Right ventricle myocardium inferior (tissue), 1 donor: ENCODE measurements at regions not wholly inside any gene's neighbourhood (a gene's known extent, or its start where the extent isn't known, plus 50 kb on each side); places are given as distances from the start of the nearest gene placed in this dataset.

Source experiments
- ATAC-seq: fragments of 200-7000 bp; cut with Tn5 transposase; one replicate; pipeline ENCODE4 v1.9.1; 2020; ENCODE audit warnings: mild to moderate bottlenecking, moderate library complexity
- DNase-seq: peaks from one replicate; pipeline ENCODE4 v3.0.0; 2021; ENCODE audit errors: missing footprints
- intact Hi-C: fragments of 100-400 bp; cut with DNase I; formaldehyde crosslinking; loops from one replicate; pipeline ENCODE4 v1.11.0; 2022
- donor health status: DM: no; HTN: yes; CAD: no; lungs with severe emphysema.

DNA sequence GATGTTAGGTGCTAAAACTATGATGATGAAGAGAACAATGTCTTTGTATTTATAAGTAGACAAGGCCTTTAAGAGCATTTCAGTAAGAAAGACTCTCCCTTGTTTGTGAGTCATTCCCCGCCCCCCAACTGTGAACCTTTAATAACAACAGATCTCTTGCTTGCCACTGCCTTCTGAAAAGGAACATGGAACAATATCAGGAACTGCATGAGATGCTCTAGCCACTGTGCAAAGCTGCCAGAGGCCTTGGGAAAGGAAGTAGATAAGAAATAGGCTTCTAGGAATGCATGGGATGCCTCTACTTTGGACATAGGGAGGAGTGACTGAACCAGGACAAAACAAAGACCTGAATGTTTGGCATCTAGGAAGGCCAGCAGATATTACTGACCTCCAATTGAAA is 296.1 kb upstream of the MPDZ start:
- DNase-seq (no peak), ATAC-seq (peak; percentile 42)
- intact Hi-C loops: loop anchor here (5.0 kb wide), 1 partner anchor 53 kb away; no protein-coding TSS in a partner anchor

DNA sequence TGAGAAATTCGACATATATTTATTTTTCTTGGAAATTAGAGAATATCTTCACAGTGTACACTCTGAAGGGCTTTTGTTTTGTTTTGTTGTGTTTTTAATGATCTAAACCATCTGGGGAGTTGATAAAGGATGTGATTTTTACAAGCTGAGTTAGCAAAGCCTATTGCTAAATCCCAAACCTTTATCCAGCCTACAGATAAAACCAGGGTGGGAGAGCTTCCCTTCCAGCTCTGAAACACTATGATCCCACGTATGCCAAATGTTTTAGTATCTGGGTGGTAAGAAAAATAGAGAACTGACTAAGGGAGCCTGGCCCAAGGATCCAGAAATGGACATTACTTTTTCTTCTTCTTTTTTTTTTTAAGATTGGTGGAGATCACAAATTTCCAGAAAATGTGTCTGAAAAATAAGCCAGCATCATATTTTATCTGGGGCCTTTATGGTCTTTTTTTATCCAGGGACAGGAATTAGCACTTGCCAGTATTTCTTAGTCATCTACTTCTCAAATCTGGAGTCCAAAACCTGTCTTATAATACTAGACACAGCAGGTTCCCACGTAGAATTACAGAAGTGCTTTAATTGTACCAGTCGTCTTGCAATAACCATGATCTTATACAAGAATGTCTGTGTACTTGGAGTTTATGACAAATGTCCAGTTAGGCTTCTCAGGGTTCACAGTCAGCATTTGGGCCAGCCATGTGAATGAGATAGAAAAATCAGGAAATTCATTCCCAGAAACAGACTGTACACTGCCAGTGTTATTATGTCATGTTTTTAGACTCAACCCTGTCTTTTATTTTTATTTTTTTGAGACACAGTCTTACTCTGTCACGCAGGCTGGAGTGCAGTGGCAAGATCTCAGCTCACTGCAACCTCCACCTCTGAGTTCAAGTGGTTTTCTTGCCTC is 290.8 kb upstream of the MPDZ start:
- peak; percentile 63 for DNase-seq
- ATAC-seq: peak; percentile 84
- intact Hi-C loops: no loop called here

GRCh38 chr9:13569602-13570067 is 290.1 kb upstream of the MPDZ start:
- ATAC-seq (no peak), DNase-seq (no peak)
- intact Hi-C loops: loop anchor here (5.0 kb wide), 2 partner anchors 38 to 122 kb away; no protein-coding TSS in a partner anchor

DNA sequence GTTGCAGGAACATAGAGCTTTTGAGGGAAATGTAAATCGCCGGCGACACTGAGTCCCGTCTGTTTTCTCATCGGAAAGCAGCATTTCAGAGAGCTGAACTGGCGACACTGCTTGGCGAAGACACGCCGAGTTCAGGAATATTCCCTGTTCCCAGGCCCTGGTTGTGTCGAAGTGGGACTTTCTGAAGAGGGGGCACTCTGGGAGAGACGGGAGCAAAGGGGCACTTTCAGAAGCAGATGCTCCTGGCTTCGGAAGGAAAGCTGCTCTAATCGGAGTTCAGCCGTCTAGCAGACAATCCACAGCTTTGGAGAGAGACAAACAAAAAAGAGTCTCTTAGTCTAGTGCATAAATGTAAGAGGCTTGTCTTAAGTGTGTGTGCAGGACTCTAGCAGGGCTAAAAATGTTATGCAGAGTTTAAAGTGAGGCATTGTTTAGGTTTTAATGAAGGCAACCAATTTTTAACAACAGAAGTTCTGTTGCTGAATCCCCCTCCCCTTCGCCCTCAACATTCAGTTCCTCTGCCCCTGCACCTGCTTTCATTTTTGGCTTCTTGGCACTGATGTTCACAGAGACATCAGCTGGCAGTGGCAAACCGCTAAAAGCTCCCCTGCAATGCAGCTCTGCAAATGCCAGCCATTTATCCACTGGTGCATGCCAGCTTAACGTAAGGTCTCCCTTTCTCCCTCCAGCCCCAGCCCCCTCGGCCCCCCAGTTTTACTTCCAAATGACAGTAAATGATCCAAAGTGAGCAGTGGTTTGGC is 289.5 kb upstream of the MPDZ start:
- intact Hi-C loops: loop anchor here (5.0 kb wide), 2 partner anchors 38 to 122 kb away; no protein-coding TSS in a partner anchor
- no peak for ATAC-seq
- no peak for DNase-seq

DNA sequence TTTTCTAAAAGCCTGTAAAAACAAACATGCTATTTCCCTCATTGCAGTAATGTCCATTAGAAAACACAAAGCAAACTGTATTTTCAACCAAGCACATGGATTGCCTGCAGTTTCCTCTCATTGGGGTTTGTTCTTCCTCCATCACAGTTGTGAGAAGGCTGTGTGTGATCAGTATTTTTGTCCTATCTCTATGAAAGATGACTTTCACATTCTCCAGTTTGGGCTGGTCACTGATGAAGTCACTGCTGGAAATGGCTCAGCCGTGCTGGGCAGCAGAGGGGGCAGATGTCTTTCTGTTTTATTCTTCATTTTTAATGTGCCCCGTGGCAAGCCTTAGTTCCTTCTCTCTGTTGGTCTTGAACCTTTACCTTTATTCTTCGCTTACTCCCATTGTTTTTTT is 288.9 kb upstream of the MPDZ start:
- ATAC-seq (peak; percentile 59), DNase-seq (no peak)
- intact Hi-C loops: loop anchor here (5.0 kb wide), 2 partner anchors 39 to 121 kb away; no protein-coding TSS in a partner anchor

DNA sequence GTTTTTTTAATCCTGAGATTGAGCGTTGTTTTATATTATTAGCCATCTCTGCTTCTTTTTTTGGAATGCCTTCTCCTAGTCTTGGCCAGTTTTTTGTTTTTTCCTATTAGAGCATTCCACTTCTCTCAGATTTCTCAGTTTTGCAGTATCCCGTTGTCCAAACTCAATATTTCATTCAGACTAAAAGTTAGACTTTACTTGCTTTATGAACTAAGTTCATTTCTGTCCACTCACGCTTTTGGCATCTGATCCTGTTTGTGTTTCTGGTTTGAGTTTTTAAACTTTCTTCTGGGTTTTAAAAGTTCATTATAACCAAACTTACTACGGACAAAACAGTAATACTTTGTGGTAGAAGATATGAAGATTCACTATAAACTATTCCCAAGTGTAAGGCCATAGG is 288.3 kb upstream of the MPDZ start:
- intact Hi-C loops: loop anchor here (5.0 kb wide), 2 partner anchors 39 to 121 kb away; no protein-coding TSS in a partner anchor
- ATAC-seq: no peak
- no peak for DNase-seq

- ATAC-seq: peak; percentile 77
- intact Hi-C loops: loop anchor here (2.0 to 5.0 kb wide), 3 partner anchors 95 to 465 kb away; no protein-coding TSS in a partner anchor
- no peak for DNase-seq
Measured at GRCh38 chr9:13557746-13558145, 278.3 kb upstream of the MPDZ start.

DNA sequence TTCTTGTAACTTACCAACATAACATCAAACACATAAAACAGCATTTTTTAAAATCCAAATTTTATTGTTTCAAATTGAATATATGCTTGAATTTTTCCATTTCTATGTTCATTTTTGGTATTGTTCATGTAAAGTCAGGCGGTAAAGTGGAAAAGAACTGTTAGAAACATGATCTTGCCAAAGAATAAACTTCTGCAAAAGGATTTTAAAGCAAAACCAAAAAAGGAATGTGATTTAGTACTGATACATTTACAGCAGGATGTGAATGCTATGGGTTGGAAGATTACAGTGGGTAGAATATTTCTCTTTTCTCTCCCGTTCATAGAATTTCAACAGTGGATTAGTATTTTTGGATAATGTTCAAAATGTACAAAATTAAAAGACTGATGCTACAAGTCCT is 277.2 kb upstream of the MPDZ start:
- DNase-seq (no peak), ATAC-seq (no peak)
- intact Hi-C loops: loop anchor here (2.0 to 5.0 kb wide), 3 partner anchors 96 to 466 kb away; no protein-coding TSS in a partner anchor

DNA sequence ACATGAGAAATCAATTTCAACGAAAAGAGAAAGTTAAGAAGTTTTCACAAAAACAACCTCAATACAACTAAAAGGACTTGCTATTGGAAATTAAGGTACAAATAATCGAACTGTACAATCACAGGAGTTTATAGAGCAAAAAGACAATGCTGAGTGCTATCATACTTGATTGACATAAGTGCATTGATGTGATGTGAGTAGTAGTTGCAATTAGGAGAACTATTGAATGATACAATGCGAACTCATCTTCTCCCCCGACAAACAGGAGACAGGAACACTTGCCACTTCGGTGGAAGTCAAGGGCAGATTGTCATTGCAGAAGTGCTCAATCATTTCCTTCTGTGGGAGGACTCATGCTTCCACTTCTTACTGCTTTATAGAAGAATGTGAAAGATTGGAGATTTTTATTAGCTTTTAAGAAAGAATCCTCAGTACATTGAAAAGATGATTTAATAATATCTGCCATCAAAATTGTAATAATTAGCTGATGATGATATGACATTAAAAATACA is 276.6 kb upstream of the MPDZ start:
- intact Hi-C loops: loop anchor here (2.0 to 5.0 kb wide), 3 partner anchors 97 to 466 kb away; no protein-coding TSS in a partner anchor
- ATAC-seq (no peak), DNase-seq (no peak)

GRCh38 chr9:13555516-13555915 is 276.0 kb upstream of the MPDZ start:
- ATAC-seq (no peak), DNase-seq (no peak)
- intact Hi-C loops: loop anchor here (5.0 kb wide), 2 partner anchors 287 to 467 kb away; no protein-coding TSS in a partner anchor

DNA sequence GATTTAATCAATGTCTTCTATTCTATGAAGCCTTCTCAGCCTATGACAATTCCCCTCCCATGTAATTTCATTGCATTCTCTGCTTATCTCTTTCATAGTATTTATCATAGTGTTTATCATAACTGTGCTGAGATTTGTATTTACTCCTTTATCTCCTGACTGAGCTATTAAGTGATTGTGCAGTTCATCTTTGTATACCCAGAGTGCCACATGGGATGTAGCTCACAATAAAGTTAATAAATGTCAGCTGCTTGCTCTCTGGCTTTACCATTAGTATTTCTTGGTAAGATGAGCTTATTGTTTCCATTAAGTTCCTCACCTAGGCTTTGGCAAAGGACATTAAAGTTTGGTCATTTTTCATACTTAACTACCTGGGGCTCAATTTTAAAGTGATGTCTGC is 275.1 kb upstream of the MPDZ start:
- DNase-seq: no peak
- ATAC-seq: no peak
- intact Hi-C loops: loop anchor here (5.0 kb wide), 4 partner anchors 67 to 468 kb away; no protein-coding TSS in a partner anchor

DNA sequence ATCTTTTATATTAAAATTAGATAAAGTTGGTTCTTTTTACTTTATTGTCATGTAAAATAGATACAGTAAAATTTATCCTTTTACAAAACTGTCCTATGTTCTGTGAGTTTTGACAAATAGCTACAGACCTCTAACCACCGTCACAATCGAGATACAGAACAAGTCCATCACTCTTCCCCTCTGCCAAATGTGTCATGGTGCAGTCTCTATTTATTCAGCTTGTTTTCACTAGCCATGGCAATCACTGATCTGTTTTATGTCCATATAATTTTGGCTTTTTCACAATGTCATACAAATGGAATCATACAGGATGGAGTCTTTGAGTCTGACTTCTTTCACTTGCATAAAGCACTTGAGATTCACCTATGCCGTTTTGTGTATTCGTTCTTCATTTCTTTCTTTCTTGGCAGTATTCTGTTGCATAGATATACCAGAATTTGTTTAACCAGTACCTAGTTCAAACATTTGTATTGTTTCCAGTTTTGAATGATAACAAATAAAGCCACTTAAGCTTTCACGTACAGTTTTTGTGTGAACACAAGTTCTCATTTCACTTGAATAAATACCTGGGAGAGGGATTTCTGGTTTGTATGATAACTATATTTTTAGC is 273.2 kb upstream of the MPDZ start:
- ATAC-seq (no peak), DNase-seq (no peak)
- intact Hi-C loops: loop anchor here (5.0 kb wide), 2 partner anchors 65 to 135 kb away; no protein-coding TSS in a partner anchor

DNA sequence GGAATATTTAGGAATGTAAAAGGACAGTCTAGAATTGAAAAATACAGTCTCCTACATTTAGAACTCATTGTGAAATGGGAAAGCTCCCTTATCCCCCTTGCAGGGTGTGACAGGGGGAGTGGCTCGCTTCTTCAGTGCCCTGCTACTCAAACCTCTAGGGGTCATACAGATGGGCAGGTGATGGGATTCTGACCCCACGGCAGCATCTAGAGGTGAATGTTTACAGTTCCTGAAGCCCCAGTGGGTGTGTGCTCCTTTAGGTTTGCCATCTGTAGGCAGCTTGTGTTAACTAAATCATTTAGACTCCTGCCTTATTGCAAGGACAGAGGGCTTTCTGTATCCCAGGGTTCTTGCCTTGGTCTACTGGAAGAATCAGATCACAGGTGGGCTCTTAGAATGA is 271.0 kb upstream of the MPDZ start:
- intact Hi-C loops: loop anchor here (5.0 kb wide), 2 partner anchors 63 to 137 kb away; no protein-coding TSS in a partner anchor
- no peak for ATAC-seq

GRCh38 chr9:13548535-13548934 is 269.0 kb upstream of the MPDZ start:
- ATAC-seq (no peak), DNase-seq (no peak)
- intact Hi-C loops: no loop called here

More for the DNA sequence above, 271.0 kb upstream of the MPDZ start:
- DNase-seq: no peak

GRCh38 chr9:13535141-13535540 is 255.6 kb upstream of the MPDZ start:
- ATAC-seq (no peak), DNase-seq (peak; percentile 63)
- intact Hi-C loops: no loop called here

GRCh38 chr9:13534006-13534405 is 254.5 kb upstream of the MPDZ start:
- intact Hi-C loops: no loop called here
- ATAC-seq (no peak), DNase-seq (no peak)

DNA sequence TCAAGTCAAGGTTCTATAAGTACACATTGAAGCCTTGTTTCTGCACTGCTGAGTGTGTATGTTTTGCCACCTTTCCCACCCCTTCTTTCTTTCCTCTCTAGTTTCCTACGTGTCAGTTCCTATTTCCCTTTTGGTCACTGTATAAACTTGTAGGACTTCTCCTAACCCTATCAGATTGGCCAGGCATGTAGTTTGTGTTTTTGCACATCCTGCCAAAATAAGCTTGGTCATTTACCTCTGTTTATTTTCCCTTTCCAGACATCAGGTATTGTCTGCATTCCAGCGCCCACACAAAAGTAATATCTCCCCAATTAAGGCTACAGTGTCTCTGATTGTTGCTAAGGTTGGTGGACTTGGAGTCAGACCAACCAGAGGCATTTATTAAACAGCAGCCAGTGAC is 252.9 kb upstream of the MPDZ start:
- intact Hi-C loops: no loop called here

DNA sequence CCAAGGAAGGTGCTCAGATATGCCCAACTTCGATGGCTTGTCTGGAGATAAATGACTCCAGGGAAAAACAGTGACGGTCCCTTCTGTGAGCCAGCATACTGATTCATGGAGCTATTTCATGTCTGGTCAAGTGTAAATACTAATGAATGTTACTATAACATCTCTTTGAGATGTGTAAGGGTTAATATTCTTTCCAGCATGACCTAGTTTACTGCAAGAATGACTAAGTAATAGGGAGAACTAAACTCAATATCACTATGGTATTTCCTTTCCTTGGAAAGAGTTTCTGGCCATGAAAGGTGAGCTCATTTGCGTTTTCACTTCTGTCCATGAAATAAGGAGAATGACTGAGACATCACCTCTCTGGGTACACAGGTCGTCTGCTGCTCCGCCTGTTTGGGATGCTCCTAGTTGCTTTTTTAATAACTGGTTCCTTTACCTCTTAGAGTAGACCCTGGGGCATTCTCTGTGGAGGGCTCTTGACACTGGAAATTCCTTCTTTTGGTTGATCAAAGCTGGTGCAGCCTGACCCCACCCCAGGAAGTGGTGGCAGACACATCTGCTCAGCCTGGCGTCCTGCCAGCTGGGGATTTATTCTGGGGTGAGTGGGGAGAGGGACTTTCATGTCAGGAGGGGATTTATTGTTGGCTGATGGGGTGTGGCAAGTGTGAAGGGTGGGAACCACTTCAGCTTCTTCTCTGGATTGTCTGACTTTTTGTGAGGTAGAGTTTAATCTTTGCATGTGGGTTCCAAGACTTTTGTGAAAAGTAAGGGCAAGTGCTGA is 250.0 kb upstream of the MPDZ start:
- intact Hi-C loops: no loop called here
- no peak for DNase-seq
- no peak for ATAC-seq

More for the DNA sequence above, 252.9 kb upstream of the MPDZ start:
- ATAC-seq: no peak
- DNase-seq: no peak
